AG08396 (cell line): ENCODE measurements at regions not wholly inside any gene's neighbourhood (a gene's known extent, or its start where the extent isn't known, plus 50 kb on each side); places are given as distances from the start of the nearest gene placed in this dataset.

Source experiments
- DNase-seq: peaks from one replicate; pipeline ENCODE4 v3.0.0; 2012; ENCODE audit warnings: low spot score, mixed read lengths

GRCh38 chr2:240358821-240359397 lies 76.6 kb upstream of the GPC1 start:
- no peak for DNase-seq

GRCh38 chr2:240359695-240360094 lies 75.8 kb upstream of the GPC1 start:
- no peak for DNase-seq

GRCh38 chr2:240360645-240361475 lies 74.6 kb upstream of the GPC1 start:
- DNase-seq: no peak

GRCh38 chr2:240362216-240362755 lies 73.2 kb upstream of the GPC1 start:
- no peak for DNase-seq

GRCh38 chr2:240362826-240363745 lies 72.4 kb upstream of the GPC1 start:
- no peak for DNase-seq

- DNase-seq: no peak
These were observed 71.5 kb upstream of the GPC1 start for GRCh38 chr2:240363746-240364581.

GRCh38 chr2:240364582-240364960 lies 70.9 kb upstream of the GPC1 start:
- DNase-seq: no peak

GRCh38 chr2:240364961-240365775 lies 70.3 kb upstream of the GPC1 start:
- no peak for DNase-seq

- DNase-seq: no peak
These were observed 69.4 kb upstream of the GPC1 start for GRCh38 chr2:240365971-240366471.

GRCh38 chr2:240366901-240367300 lies 68.6 kb upstream of the GPC1 start:
- no peak for DNase-seq

GRCh38 chr2:240367721-240368120 lies 67.7 kb upstream of the GPC1 start:
- no peak for DNase-seq

GRCh38 chr2:240368781-240369331 lies 66.6 kb upstream of the GPC1 start:
- DNase-seq: no peak

- no peak for DNase-seq
These were observed 66.1 kb upstream of the GPC1 start for GRCh38 chr2:240369335-240369734.

GRCh38 chr2:240369801-240370585 lies 65.5 kb upstream of the GPC1 start:
- peak; percentile 98 for DNase-seq

GRCh38 chr2:240371129-240372000 lies 64.1 kb upstream of the GPC1 start:
- DNase-seq: no peak

GRCh38 chr2:240372101-240372500 lies 63.4 kb upstream of the GPC1 start:
- DNase-seq: no peak

- no peak for DNase-seq
These were observed 62.1 kb upstream of the GPC1 start for GRCh38 chr2:240373289-240373885.
